ENCODE measurements at regions not wholly inside any gene's neighbourhood (a gene's known extent, or its start where the extent isn't known, plus 50 kb on each side); places are given as distances from the start of the nearest gene placed in this dataset. TPM values are rescaled to one million over a fixed set of nuclear protein-coding genes. Genes with fewer than 3 reads are reported as not detected.

DNA sequence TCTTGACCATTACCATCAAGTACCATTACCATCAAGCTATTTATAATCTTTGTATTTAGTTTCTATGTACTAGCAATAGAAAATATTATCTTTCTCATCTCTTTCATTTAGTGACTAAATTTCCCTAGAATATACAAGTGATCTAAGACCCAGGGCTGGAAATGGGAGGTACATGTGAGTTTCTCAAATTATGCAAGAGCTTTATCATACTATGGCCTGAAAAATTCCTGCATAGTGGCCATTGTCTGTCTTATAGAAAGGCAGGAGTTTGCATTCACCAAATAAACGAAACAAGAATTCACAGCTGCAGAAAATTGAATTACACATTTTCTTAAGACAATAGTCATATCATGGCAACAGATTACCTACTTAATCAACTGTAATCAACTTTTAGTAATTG lies 50.7 kb upstream of the HDAC9 start:
- Mint-ChIP-seq H3K9me3 (ENCODE audit: unreplicated experiment) (no peaks in the 10 kb centered on the region), H3K4me3 (ENCODE audit: unreplicated experiment) (no peak overlapping the region)

GRCh38 chr7:18445483-18445882 lies 50.1 kb upstream of the HDAC9 start:
- TF ChIP-seq CTCF (IDR thresholded peaks at IDR 0.05; ENCODE audit: partially characterized antibody, unreplicated experiment): no peak
- no peaks in the 10 kb centered on the region for H3K27me3 Mint-ChIP-seq (ENCODE audit: unreplicated experiment)
- H3K4me3 Mint-ChIP-seq (ENCODE audit: unreplicated experiment): no peak overlapping the region
- no peak overlapping the region for H3K27ac Mint-ChIP-seq (ENCODE audit: unreplicated experiment)
- peaks cover 7% of the 10 kb centered on the region for H3K4me1 Mint-ChIP-seq (ENCODE audit: low read depth, unreplicated experiment)
- no peaks in the 10 kb centered on the region for H3K36me3 Mint-ChIP-seq (ENCODE audit: unreplicated experiment)
- no peaks in the 10 kb centered on the region for H3K9me3 Mint-ChIP-seq (ENCODE audit: unreplicated experiment)
- no peak for DNase-seq

More for the DNA sequence above, 50.7 kb upstream of the HDAC9 start:
- H3K4me1 Mint-ChIP-seq (ENCODE audit: low read depth, unreplicated experiment): peaks cover 7% of the 10 kb centered on the region
- DNase-seq: no peak
- no peaks in the 10 kb centered on the region for H3K36me3 Mint-ChIP-seq (ENCODE audit: unreplicated experiment)
- no peaks in the 10 kb centered on the region for H3K27me3 Mint-ChIP-seq (ENCODE audit: unreplicated experiment)
- TF ChIP-seq CTCF (IDR thresholded peaks at IDR 0.05; ENCODE audit: partially characterized antibody, unreplicated experiment): no peak
- no peak overlapping the region for H3K27ac Mint-ChIP-seq (ENCODE audit: unreplicated experiment)

Small RNAs in the stretch of these regions (microRNA-seq; reads per million reads assigned to microRNA genes)
- not detected for gene MIR1302-6 (ENCODE audit: unreplicated experiment)

Measured in glutamatergic neuron (in vitro differentiated cells).